PC-3 (cell line): ENCODE measurements at regions not wholly inside any gene's neighbourhood (a gene's known extent, or its start where the extent isn't known, plus 50 kb on each side); places are given as distances from the start of the nearest gene placed in this dataset.

Experiments
- ATAC-seq: fragments of 200-7000 bp; cut with Tn5 transposase; 2 replicates; pipeline ENCODE4 v1.9.1; 2020; ENCODE audit warnings: mild to moderate bottlenecking, moderate library complexity
- BruUV-seq: library from RNA; stranded (reverse); fragments of 400-500 nt; replicated peaks from 2 replicates; lab custom pipeline; 2021; lab: Mats Ljungman, UMichigan
- CTCF ChIA-PET: fragments of 300-600 bp; sonication (Branson Sonifier 250); formaldehyde crosslinking; loops from one replicate; lab custom pipeline; 2022; ENCODE audit warnings: antibody characterized with exemption; lab: Charles Lee
- POLR2A ChIA-PET: fragments of 300-600 bp; sonication (Branson Sonifier 250); formaldehyde crosslinking; loops from one replicate; lab custom pipeline; 2022; ENCODE audit warnings: antibody characterized with exemption; ENCODE audit not compliant: unreplicated experiment; lab: Charles Lee
- DNase-seq: peaks from one replicate; pipeline ENCODE4 v3.0.0-alpha.2; 2015
- H2AFZ ChIP-seq: fragments of 300-600 bp; sonication (generic); 2 replicates; pipeline ENCODE4 v1.6.0; 2016; ENCODE audit warnings: antibody characterized with exemption, low read length
- H3F3A ChIP-seq: fragments of 300-600 bp; sonication (generic); one replicate; pipeline ENCODE4 v1.6.0; 2017; ENCODE audit warnings: antibody characterized with exemption, low read length, control low read depth, mild to moderate bottlenecking; ENCODE audit not compliant: unreplicated experiment
- H3K27ac ChIP-seq: fragments of 300-600 bp; sonication (generic); 2 replicates; pipeline ENCODE4 v1.5.1; 2016; ENCODE audit warnings: mild to moderate bottlenecking, low read length
- H3K27me3 ChIP-seq: fragments of 300-600 bp; sonication (generic); 2 replicates; pipeline ENCODE4 v1.6.1; 2016; ENCODE audit warnings: low read length, mixed read lengths
- H3K36me3 ChIP-seq: fragments of 300-600 bp; sonication (generic); 2 replicates; pipeline ENCODE4 v1.6.1; 2016; ENCODE audit warnings: low read depth, mixed run types, low read length, mixed read lengths
- H3K4me1 ChIP-seq: fragments of 300-600 bp; sonication (generic); 2 replicates; pipeline ENCODE4 v1.5.1; 2016; ENCODE audit warnings: low read length; ENCODE audit not compliant: insufficient read depth
- H3K4me2 ChIP-seq: fragments of 300-600 bp; sonication (generic); 2 replicates; pipeline ENCODE4 v1.6.0; 2016; ENCODE audit warnings: low read length
- H3K4me3 ChIP-seq: fragments of 300-600 bp; sonication (generic); 2 replicates; pipeline ENCODE4 v1.5.1; 2016; ENCODE audit warnings: mild to moderate bottlenecking, low read length, mixed read lengths
- H3K79me2 ChIP-seq: fragments of 300-600 bp; sonication (generic); 2 replicates; pipeline ENCODE4 v1.6.1; 2017; ENCODE audit warnings: low read length, mixed read lengths
- H3K9ac ChIP-seq: fragments of 300-600 bp; sonication (generic); 2 replicates; pipeline ENCODE4 v1.6.0; 2016; ENCODE audit warnings: mild to moderate bottlenecking, low read length
- H3K9me2 ChIP-seq: fragments of 300-600 bp; sonication (generic); replicated peaks from 2 replicates; pipeline ENCODE4 v1.6.1; 2016; ENCODE audit warnings: mixed run types, low read length, mixed read lengths
- H3K9me3 ChIP-seq: fragments of 300-600 bp; sonication (generic); 2 replicates; pipeline ENCODE4 v1.6.1; 2016; ENCODE audit warnings: low read length, mixed read lengths
- H4K20me1 ChIP-seq: fragments of 300-600 bp; sonication (generic); 2 replicates; pipeline ENCODE4 v1.6.1; 2016; ENCODE audit warnings: low read length, mixed read lengths
- EZH2 ChIP-seq: fragments of 300-600 bp; sonication (generic); IDR thresholded peaks from one replicate; pipeline ENCODE4 v1.6.1; 2017; ENCODE audit warnings: antibody characterized with exemption, mild to moderate bottlenecking, low read length; ENCODE audit not compliant: unreplicated experiment
- EZH2phosphoT487 ChIP-seq: fragments of 300-600 bp; sonication (generic); IDR thresholded peaks from 2 replicates; pipeline ENCODE4 v1.6.1; 2018; ENCODE audit warnings: mild to moderate bottlenecking, antibody characterized with exemption, low read length, borderline replicate concordance
- intact Hi-C: fragments of 100-400 bp; cut with micrococcal nuclease; formaldehyde crosslinking; loops from 2 replicates; pipeline ENCODE4 v1.9.0; 2023
- TF ChIP-seq, protein P1 (sequence below): fragments of 300-600 bp; sonication (generic); conservative IDR thresholded peaks from 2 replicates; pipeline ENCODE4 v1.5.1; 2017; ENCODE audit warnings: antibody characterized with exemption, low read depth, mild to moderate bottlenecking, low read length

DNA sequence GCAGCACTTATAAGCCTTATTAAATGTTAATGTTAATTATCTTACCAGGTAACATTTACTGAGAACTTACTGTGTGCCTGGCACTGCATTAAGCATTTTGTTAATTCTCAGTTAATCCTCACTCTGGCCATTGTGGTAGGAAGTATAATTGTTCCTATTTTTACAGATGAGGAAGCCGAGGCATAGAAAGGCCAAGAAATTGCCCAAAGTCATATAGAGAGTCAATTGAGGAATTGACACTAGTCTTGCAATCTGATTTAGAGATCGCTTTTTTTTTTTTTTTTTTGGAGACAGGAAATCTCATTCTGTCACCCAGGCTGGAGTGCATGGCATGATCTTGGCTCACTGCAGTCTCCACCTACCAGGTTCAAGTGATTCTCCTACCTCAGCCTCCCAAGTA lies 132.6 kb upstream of the PROK2 start:
- POLR2A ChIA-PET, result no interaction called here
- ATAC-seq (no peak), DNase-seq (no peak)
- Histone ChIP-seq H3K36me3 (no peaks in the 10 kb centered on the region), H3K4me2 (no peak overlapping the region), H3K9me3 (no peaks in the 10 kb centered on the region), H3K79me2 (no peaks in the 10 kb centered on the region), H3K9ac (no peak overlapping the region), H3K9me2 (no peaks in the 10 kb centered on the region), H3K27me3 (peaks cover 61% of the 10 kb centered on the region), H2AFZ (no peak overlapping the region), H3F3A (no peaks in the 10 kb centered on the region), H3K4me3 (no peak overlapping the region), H3K4me1 (no peaks in the 10 kb centered on the region), H3K27ac (no peak overlapping the region), H4K20me1 (no peaks in the 10 kb centered on the region)
- intact Hi-C loops, result no loop called here
- no TSS peak for BruUV-seq
- TF ChIP-seq EZH2 (no peak), EZH2phosphoT487 (no peak)
- TF ChIP-seq, protein P1, sequence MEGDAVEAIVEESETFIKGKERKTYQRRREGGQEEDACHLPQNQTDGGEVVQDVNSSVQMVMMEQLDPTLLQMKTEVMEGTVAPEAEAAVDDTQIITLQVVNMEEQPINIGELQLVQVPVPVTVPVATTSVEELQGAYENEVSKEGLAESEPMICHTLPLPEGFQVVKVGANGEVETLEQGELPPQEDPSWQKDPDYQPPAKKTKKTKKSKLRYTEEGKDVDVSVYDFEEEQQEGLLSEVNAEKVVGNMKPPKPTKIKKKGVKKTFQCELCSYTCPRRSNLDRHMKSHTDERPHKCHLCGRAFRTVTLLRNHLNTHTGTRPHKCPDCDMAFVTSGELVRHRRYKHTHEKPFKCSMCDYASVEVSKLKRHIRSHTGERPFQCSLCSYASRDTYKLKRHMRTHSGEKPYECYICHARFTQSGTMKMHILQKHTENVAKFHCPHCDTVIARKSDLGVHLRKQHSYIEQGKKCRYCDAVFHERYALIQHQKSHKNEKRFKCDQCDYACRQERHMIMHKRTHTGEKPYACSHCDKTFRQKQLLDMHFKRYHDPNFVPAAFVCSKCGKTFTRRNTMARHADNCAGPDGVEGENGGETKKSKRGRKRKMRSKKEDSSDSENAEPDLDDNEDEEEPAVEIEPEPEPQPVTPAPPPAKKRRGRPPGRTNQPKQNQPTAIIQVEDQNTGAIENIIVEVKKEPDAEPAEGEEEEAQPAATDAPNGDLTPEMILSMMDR, result no peak
- CTCF ChIA-PET, result no interaction called here

DNA sequence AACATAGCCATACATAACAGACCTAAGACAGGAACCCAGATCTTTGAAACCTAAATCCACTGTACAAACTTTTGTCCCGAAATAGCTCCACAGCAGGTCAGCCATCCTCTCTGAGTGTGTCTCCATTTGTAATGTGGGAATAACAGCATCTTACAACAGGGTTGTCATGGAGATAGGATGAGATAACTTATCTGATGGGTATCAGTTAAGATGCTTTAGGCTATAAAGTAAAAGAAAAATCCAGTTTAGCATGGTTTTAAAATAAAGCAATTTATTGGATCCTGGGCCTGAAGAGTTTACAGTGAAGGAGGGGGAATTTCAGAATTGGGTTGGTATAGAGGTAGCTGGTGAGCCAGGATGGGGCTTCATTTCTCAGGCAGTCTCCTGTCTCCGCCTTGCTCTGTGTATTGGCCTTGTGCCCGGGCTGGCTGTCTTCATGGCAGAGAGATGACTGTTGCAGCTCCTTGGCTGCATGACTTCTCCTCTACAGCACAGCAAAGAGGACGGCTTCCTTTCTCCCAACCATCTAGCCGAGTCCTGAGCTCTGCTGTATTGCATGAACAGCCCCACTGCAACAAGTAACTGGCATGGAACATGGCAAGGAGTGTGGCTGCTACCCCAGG lies 131.9 kb upstream of the PROK2 start:
- Histone ChIP-seq H2AFZ (no peak overlapping the region), H3F3A (no peaks in the 10 kb centered on the region), H4K20me1 (no peaks in the 10 kb centered on the region), H3K79me2 (no peaks in the 10 kb centered on the region), H3K27ac (no peak overlapping the region), H3K9me2 (no peaks in the 10 kb centered on the region), H3K27me3 (peaks cover 60% of the 10 kb centered on the region), H3K9me3 (no peaks in the 10 kb centered on the region), H3K36me3 (no peaks in the 10 kb centered on the region), H3K9ac (no peak overlapping the region), H3K4me3 (no peak overlapping the region), H3K4me2 (no peak overlapping the region), H3K4me1 (no peaks in the 10 kb centered on the region)
- ChIA-PET POLR2A (no interaction called here), CTCF (no interaction called here)
- no TSS peak for BruUV-seq
- DNase-seq (no peak), ATAC-seq (no peak)
- no peak for TF ChIP-seq EZH2phosphoT487
- no peak for TF ChIP-seq EZH2
- TF ChIP-seq, protein P1, result no peak
- intact Hi-C loops, result no loop called here

DNA sequence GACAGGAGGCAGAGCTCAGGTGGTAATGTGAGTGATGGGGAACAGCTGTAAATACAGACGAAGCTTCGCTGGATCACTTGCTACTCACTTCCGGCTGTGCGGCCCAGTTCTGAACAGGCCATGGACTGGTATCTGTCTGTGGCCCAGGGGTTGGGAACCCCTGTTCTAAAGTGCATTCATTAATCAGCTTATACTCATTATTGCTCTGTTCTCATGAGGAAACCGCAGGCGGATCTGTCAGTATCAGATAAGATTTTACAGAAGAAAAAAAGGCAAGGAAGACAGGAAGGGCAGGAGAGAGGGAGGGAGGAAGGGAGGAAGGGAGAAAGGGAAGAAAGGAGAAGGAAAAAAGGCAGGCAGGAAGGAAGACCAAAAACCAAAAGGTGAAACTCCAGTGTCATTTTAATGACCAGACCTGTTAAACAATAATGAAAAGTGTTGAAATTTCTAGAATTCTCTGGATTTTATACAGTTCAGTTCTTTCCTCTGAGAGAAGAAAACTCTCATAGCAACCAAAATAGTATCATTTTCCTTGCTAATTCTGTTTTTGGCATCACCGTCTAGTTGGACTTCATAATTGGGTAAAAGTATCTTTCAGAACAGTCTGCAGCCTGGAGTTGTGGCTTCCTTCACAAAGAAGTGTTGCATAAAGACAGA lies 128.0 kb upstream of the PROK2 start:
- no peaks in the 10 kb centered on the region for H3K36me3 ChIP-seq
- H3K27ac ChIP-seq, result no peak overlapping the region
- ATAC-seq, result no peak
- BruUV-seq, result no TSS peak
- no peak overlapping the region for H3K9ac ChIP-seq
- no peak for DNase-seq
- H3K79me2 ChIP-seq, result no peaks in the 10 kb centered on the region
- intact Hi-C loops, result no loop called here
- TF ChIP-seq EZH2, result no peak
- TF ChIP-seq, protein P1, result no peak
- ChIA-PET POLR2A (no interaction called here), CTCF (no interaction called here)
- H3K27me3 ChIP-seq, result peaks cover 58% of the 10 kb centered on the region
- no peaks in the 10 kb centered on the region for H4K20me1 ChIP-seq
- no peaks in the 10 kb centered on the region for H3F3A ChIP-seq
- H3K4me1 ChIP-seq, result no peaks in the 10 kb centered on the region
- no peak overlapping the region for H3K4me2 ChIP-seq
- no peak overlapping the region for H2AFZ ChIP-seq
- H3K4me3 ChIP-seq, result no peak overlapping the region
- no peaks in the 10 kb centered on the region for H3K9me3 ChIP-seq
- H3K9me2 ChIP-seq, result no peaks in the 10 kb centered on the region
